Inferior parietal cortex (tissue), 1 donor: ENCODE measurements at regions not wholly inside any gene's neighbourhood (a gene's known extent, or its start where the extent isn't known, plus 50 kb on each side); places are given as distances from the start of the nearest gene placed in this dataset.

ENCODE experiments used
- DNase-seq: peaks from one replicate; pipeline ENCODE4 v3.0.0-alpha.2; 2016; ENCODE audit errors: extremely low spot score

DNA sequence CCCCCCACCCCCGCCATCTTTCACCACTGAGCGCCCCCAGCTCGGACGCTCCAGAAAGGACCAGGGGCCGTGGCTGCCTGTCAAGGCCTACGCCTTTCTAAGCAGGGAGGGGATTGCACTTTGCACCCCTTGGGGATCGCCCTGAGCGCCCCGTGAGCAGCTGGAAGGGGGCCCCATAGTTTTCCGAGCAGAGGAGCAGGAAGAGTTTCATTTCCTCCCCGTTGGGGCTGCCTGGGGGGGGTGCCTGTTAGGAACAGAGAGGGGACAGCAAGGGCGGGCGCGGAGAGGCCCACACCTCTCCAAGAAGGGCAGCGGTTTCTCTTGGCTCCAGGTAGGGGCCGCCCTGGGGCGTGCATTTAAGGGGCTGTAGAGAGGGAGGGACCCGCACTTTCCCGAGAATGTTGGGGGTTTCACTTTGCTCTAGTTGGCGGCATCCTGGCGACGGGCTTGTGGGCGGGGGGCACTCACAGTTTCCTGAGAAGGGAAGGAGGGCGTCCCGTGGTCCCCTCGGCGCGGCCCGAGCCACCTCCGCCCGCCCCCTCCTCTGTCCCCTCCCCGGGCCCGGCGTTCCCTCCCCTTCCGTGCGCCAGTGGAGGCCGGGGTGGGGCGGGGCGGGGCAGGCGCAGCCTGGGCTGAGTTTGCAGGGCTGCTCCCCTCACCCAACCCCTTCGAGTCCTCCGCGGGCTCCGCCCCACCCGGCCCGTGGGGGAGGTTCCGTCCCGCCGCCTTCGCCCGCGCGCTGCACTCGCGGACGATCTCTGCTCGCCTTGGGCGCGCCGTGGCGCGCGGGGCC, 82.3 kb upstream of the CD99 start:
- DNase-seq = no peak

- no peak for DNase-seq
These were observed 84.0 kb upstream of the CD99 start for GRCh38 chrX:2607113-2607512.

DNA sequence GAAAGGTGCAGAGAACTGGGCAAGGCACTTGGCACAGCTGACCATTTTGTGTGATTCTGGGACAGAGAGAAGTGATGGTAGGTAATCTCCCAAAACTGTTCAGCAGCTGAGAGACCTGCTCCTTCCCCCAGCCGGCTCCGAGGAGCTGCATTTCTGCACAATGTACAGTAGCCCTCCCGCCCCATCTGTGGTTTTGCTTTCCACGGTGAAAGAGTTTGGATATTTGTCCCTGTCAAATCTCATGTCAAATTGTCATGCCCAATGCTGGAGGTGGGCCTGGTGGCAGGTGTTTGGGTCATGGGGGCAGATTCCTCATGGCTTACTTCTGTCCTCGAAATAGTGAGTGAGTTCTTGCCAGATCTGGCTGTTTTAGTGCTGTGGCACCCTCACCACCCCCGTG, 90.5 kb upstream of the CD99 start:
- no peak for DNase-seq

DNA sequence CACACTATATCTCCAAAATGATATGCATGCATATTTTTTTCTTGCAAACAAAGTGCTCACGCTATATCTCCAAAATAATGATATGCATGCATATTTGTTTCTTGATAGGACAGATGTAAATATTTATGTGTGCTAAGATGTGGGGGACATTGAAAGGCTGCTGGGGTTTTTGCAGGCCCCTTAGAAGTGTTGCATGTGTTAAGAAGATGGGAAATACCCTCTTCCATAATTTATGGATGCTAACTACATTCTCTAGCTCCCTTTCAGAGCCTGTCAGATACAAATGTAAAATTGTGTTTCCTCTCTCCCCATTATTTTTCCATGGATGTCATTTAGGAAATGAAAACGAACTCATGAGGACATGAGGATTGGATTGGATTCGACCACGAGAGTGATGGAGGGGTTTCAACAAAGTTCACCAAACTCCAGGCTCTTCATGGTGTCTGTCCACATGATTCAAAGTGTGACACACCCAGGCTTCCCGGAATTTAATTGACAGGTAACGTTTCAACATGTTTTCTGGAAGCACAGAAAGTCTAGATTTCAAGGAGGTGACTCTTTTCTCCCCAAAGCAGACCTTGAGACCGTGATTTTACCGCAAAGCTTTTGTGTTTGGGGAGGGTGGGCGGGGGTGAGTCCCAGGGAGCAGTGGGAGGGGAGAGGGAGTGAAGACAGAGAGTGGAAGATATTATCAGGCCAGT, 94.4 kb upstream of the CD99 start:
- no peak for DNase-seq

DNA sequence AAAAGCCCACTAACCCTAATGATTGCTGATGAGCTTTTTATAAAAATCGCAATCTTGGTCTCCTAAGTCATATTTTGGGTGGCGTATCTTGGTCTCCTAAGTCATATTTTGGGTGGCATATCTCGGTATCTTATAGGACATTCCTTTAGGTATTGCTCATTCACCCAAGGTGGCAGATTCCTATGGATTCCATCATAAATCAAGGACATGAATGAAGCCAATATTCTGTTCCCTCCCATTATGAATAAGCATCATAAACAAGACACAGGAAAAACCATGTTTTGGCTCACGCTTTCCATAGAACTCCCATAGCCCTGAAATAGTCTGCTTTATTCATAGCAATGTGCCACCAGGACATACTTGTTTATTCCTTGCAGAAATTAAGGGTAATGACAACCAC, 95.0 kb upstream of the CD99 start:
- DNase-seq = no peak

DNA sequence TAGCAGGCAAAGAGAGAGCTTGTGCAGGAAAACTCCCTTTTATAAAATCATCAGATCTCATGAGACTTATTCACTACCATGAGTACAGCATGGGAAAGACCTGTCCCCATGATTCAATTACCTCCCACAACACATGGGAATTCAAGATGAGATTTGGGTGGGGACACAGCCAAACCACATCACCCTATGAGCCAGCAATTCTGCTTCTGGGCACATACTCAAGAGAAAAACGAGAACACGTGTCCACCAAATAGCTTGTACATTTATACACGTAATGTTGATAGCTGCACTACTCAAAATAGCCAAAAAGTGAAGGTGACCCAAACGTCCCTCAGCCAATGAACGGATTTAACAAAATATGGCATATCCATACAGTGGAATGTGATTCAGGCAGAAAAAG, 94.5 kb upstream of the DHRSX start:
- no peak for DNase-seq

DNA sequence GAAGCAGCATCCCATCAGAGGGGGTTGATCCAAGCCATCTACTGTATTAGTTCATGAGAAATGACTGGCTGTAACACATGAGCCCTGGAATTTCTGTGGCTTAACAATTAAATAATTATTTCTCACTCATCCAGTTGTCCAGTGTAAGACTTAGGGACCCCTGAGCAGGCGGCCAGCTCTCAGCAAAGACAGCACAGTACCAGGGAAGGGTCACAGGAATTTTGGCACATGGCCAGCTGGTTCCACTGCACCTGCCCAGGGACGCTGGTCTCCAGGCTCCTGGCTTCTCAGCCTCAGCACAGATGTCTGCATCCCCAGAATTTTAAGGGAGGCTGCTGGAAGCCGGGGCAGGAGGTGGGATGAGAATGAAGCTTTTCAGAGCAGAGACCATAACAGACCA, 93.7 kb upstream of the DHRSX start:
- DNase-seq = no peak

DNA sequence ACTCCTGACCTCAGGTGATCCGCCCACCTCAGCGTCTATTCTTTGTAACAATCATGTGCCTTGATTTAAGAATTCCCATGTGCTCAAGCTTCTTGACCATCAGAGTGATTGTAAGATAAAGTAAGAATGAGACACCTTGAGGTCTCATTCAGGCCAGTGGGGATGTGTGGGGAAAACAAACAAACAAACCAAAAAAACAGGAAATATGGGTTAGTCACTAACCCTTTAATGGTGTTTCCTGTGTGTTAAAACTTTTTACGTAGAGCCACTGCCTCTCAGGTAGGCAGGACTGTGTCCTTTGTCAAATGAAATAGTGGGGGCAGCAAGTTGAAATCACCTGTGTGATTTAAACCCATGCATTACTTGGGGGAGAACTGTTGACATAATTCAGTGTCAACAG, 91.5 kb upstream of the DHRSX start:
- no peak for DNase-seq

- no peak for DNase-seq
These were observed 88.6 kb upstream of the DHRSX start for GRCh38 chrX:2589186-2590020.

DNA sequence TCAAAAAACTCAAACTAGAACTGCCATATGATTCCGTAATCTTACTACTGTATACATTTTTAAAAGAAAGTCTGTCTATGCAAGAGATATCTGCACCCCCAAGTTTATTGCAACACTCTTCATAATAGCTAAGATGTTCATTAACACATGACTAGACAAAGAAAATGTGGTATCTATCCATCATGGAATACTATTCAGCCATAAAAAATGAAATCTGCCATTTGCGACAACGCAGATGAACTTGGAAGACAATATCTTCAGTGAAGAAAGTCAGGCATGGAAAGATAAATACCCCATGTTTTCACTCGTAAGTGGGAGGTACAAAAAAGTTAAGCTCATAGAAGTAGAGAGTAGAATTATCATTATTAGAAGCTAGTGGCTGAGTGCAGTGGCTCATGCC, 87.3 kb upstream of the DHRSX start:
- DNase-seq = no peak

DNA sequence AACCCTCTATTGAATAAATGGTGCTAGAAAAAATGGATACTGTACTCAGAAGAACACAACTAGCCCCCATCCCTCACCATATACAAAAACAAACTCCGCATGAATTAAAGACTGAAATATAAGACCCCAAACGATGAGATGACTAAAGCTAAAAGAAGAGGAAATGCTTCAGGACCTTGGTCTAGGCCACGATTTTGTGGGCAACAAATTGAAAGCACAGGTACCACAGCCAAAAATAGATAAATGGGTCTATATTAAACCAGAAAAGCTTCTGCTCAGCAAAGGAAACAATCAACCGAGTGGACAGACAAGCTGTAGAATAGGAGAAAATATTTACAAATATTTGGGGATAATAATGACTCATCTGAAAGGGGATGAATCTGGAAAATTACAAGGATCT, 86.4 kb upstream of the DHRSX start:
- no peak for DNase-seq

DNA sequence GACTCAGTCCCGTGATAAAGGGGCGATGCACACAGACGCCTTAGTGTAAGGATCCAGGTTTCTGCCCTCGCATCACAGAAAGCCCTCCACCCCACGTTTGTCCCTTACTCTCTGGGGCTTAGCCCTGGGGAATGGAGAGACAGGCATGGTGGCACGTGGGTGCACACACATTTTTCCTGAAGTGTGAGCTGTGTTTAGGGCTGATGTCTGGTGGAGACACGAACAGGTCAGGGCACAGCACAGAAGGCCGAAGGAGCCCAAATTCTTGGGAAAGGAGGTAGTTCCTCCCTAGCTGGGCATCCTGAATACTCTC, 84.3 kb upstream of the DHRSX start:
- DNase-seq = no peak

GRCh38 chrX:2584251-2585157, 83.7 kb upstream of the DHRSX start:
- no peak for DNase-seq

DNA sequence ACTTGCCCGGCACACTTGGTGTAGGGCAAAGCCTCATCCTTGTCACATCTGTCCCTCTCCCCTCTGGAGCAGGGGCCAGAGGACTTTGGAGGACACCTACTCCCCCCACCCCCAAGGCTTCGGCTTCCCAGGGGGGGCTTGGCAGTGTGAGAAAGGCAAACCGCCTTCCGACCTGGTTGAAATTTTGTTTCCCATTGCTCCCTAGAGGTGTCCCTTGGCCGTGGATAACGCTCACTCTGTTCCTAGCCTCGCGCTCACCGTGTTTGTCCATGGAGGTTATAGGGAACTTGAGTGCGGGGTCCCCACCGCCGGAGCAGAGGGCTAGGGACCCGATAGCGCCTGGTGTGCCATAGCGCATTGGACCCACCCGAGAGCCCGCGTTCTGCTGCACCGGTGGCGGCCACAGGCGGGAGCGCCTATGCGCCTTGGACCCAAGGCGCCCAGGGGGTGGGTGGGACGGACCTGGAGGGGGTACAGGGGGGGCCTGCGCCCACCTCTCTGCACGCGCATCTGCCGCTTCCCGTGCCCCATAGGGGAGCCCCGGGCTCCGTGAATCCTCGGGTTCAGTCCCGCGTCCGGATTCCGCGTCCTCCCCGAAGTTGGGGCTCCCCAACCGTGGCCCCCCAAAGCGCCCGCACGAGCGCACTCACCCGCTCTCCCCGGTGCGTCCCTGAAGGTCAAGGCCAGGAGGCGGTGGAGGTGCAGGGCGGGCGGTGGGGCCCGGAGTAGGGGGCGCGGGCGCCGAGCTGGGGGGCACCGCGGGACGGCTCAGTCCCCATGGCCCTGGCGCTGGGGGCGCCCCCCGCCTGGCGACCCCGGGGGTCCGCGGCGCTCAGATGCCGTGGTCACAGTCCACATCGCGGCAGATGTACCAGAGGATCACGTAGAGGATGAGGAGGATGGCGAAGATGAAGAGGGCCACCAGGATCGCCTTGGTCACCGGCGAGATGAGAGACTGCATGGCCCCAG, 82.7 kb upstream of the DHRSX start:
- no peak for DNase-seq

GRCh38 chrX:2582667-2583066, 81.9 kb upstream of the DHRSX start:
- DNase-seq = no peak

DNA sequence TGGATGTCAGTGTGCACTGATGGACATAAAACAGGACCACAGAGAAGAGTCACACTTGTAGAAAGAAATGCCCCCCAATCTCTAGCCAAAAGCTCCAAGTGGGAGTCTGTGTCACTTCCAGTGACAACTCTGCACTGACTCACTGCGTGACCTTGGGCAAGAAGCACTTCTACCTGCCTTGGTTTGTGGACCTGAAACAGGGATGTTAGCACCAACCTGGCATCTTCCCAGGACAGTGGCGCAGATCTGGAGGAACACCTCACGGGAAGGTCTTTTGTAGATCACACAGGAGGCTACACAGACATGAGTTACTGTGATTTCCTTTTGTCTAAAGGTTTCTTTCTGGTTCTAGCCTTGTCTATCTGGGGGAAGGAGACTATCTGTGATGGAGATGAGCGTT, 80.5 kb upstream of the DHRSX start:
- DNase-seq = no peak

DNA sequence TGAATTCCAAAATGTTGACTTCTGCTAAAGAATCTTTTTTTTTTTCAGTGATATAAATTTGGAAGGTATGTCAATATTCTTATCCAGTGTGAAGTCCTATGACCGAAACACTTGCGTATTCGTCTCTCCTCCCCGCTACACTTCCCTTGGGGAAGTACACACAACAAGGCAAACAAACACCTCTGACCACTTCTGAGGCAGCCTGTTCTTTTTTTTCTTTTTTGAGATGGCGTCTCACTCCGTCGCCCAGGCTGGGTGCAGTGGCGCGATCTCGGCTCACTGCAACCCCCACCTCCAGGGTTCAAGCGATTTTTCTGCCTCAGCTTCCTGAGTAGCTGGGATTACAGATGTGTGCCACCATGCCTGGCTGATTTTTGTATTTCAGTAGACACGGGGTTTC, 78.1 kb upstream of the DHRSX start:
- no peak for DNase-seq

GRCh38 chrX:2577844-2578466, 77.2 kb upstream of the DHRSX start:
- no peak for DNase-seq

DNA sequence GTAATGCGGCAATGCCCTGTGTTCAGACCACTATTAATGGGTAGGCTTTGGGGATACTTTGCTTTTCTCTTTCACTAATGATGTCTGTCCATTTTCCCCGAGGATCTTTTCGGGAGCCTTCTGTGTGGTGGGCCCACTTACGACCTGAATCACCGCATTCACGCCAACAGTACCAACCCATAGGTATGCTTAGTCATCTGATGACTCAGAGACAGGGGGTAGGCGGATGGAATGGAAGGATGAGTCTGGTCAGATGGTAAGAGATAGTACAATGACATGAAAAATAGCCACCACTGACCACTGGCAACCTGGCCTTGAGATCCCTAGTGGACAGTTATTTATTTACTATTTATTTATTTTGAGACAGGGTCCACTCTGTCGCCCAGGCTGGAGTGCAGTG, 76.0 kb upstream of the DHRSX start:
- no peak for DNase-seq

GRCh38 chrX:2574271-2574670, 73.5 kb upstream of the DHRSX start:
- DNase-seq = no peak
